HG02870 (cell line): ENCODE measurements at regions not wholly inside any gene's neighbourhood (a gene's known extent, or its start where the extent isn't known, plus 50 kb on each side); places are given as distances from the start of the nearest gene placed in this dataset.

Experiments
- ATAC-seq: cut with Tn5 transposase; IDR thresholded peaks from one replicate; pipeline ENCODE4 v1.9.1; 2021; ENCODE audit warnings: mild to moderate bottlenecking, moderate library complexity; ENCODE audit not compliant: unreplicated experiment

GRCh38 chr6:12577124-12577850, 139.3 kb upstream of the PHACTR1 start:
- ATAC-seq: no peak

DNA sequence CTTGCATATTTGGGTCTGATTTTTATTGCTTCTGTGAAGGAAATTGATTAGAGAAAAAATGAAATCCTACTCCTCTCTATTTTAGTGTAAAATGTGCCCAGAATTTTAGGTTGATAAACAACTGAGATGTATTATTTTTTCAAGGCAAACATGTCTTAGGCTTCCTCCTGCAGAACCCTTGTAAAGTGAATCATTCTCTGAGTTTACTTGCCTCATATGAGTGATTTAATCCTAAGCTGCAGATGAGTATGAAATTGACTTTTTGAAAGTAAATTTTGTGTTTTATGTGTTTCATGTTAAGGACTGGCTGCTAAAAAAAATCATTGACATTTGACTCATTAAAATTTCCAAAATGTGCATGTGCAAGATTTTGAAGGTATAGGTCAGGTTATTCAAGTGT, 138.5 kb upstream of the PHACTR1 start:
- ATAC-seq: no peak

GRCh38 chr6:12578751-12579150, 137.8 kb upstream of the PHACTR1 start:
- ATAC-seq: no peak

GRCh38 chr6:12580290-12580689, 136.3 kb upstream of the PHACTR1 start:
- no peak for ATAC-seq

GRCh38 chr6:12582421-12583110, 134.0 kb upstream of the PHACTR1 start:
- ATAC-seq: no peak

- no peak for ATAC-seq
Measured at GRCh38 chr6:12584631-12585405, 131.7 kb upstream of the PHACTR1 start.

DNA sequence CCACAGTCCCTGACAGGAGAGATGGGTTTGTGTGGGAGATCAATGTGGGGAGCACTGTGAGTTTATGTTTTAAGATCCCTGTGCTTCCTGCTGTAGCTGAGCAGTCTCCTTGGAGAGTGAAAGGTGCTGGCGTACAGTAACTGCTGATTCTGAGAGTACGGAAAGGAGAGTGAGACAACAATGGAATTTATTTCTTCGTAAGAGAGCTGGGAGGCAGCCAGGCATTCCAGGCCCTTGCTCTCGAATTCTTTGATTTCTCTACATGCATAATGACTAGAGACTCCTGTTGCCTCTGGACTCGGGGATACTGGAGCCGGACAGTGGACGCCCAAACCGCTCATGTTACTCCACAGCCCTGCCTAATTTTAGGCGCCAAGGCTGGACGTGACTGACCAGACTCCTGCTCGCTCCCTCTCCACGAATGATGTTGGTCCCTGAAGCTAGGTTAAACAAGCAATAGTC, 131.0 kb upstream of the PHACTR1 start:
- no peak for ATAC-seq

GRCh38 chr6:12586721-12587480, 129.7 kb upstream of the PHACTR1 start:
- ATAC-seq: no peak

DNA sequence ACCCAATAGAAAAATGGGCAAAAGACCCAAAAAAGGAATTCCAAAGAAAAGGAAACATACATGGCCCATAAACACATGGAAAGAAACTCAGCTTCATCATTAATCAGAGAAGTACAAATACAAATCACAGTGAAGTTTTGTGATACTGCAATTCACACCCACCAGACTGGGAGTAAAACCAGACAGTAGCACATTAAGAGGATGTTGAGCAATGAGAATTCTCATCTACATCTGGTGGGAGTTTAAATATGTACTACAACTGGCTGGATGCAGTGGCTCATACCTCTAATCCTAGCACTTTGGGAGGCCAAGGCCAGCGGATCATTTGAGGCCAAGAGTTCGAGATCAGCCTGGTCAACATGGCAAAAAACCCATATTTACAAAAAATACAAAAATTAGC, 125.7 kb upstream of the PHACTR1 start:
- no peak for ATAC-seq

DNA sequence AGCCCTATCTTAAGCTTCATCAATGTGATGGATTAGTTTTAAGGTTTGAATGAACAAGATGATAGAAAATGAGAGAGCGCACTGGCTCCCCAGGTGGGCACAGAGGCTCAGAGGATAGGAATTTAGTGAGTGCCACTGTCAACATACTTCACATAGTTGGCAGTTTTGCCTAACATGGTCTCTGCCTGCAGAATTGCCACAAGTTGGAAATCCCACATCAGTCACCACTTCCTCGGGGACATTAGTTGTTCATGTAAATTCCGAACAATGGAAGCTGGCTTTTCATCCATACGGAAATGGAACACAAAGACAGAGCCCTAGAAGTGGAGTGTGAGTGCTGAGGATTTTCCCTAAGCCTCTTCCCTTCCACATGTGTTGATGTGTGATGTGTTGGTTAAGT, 123.9 kb upstream of the PHACTR1 start:
- no peak for ATAC-seq

GRCh38 chr6:12593771-12594529, 122.6 kb upstream of the PHACTR1 start:
- no peak for ATAC-seq

DNA sequence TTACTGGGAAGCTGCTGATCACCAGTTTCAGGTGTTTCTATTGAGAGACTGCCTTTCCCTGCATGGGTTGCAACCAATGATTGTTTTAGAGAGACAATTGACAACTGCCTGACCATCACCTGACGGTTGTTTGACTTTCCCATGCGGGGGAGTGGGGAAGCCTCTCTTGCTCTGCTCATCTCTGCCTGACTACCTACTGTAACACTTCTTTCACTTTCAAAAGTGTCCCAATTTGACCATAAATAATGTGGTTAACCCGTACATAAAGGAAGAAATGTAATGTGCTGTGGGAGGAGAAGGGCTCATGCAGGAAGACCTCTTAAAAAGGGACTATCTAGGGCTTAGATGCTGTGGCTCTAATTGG, 122.1 kb upstream of the PHACTR1 start:
- no peak for ATAC-seq

DNA sequence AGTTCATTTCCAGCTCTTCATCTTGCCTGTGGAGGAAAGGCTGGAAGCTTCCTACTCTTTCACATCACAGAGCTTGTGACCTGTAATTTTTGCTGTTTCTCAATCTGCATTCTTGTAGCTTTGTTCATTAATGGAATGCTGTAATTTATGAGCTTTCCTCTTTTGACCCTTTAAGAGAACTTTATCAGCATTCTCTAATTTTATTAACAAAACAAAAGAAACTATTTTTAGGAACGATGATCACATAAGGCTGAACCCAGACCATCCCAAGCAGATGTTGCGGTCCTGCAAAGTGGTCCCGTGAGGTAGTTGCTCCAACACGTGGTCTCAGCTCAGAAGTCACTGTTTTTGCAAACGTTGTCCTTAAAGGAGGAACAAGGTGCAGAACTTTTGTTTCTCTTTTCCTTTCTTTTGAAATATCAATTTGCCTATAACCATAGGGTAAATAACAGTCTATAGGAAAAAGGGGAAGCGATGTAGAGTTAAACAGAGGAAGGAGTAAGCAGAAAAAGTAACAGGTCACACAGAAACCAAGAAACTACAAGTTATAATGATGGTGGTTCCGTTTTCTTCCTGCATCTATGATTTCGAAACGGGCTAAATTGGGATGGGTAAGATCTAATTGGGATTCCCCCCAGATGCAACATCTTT, 121.3 kb upstream of the PHACTR1 start:
- peak; percentile 69 for ATAC-seq

DNA sequence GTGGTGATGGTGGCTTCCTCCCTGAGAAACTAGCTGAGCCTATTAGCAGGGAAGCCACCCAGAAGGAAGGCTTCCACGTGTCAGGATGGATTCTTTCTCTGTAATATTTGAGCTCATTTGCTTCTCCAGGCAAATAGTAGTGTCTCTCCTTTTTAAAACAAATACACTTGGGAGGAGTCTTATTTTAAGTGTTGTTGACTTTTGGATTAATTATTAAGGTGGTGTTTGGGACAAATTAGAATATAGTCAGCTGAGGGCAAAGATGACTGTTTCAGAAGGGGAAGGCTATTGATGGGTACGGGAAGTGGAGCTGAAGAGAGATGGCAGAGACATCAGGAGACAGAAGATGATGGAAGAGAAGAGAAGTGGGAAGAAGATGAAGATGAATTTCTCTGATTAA, 119.8 kb upstream of the PHACTR1 start:
- no peak for ATAC-seq

DNA sequence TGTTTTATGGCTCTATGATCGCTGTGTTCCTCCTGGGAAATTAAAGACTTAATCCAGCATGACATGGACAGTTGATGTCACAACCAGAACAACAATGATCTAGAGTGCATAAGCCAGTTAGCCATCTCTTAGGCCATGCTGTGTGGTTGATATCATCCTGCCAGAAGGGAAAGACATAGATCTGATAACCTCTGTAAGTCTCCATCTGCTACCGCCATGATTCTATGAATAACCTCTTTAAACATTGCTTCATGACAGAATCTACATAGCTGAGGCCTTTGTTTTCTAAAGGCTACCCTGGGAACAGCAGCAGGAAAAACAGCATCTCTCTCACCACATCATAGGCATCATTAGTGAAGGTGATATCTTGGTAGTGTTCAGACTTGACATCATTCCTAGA, 117.6 kb upstream of the PHACTR1 start:
- ATAC-seq: no peak

- no peak for ATAC-seq
Measured at GRCh38 chr6:12601881-12602280, 114.7 kb upstream of the PHACTR1 start.

DNA sequence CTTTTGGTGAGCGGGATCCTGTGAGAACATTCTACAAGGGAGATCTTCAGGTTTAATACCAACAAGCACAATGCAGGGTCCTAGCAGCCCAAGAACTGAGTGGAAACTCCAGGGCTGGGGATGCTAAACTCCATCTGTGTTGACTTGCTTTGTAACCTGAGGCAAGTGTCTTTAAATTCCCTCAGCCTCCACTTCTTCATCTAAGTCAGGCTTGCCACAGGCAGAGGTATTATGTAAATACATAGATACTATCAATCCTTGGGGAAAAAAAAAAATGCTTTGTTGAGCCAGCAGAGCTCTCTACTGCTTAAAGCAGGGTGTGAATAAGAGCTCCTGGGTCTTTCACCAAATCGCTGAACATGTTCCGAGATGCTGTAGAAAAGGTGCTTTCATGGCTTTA, 114.2 kb upstream of the PHACTR1 start:
- ATAC-seq: no peak

- no peak for ATAC-seq
Measured at GRCh38 chr6:12602951-12603672, 113.5 kb upstream of the PHACTR1 start.

DNA sequence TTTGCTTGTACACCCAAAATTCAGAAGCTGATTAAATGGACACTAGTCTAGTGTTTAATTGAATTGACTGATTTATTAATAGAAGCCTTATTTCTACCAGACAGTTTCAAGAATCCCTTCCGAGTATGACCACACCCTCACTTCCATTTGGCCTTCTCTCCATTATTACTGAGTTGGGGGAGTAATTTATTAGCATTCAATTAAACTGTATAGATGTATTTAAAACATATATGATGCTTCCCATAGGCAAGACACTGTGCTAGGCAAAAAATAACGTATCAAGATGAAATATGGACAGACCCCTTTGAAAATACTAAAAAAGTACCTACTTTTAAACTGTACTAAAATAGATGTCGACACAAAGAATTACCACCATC, 112.9 kb upstream of the PHACTR1 start:
- ATAC-seq: no peak
